SJCRH30 (cell line): ENCODE measurements at regions not wholly inside any gene's neighbourhood (a gene's known extent, or its start where the extent isn't known, plus 50 kb on each side); places are given as distances from the start of the nearest gene placed in this dataset.
A peak's percentile ranks its signal among the peaks of the same experiment; 100 is the strongest.

Experiments used
- DNase-seq, 2 experiments: peaks; one replicate each; pipeline ENCODE4 v3.0.0-alpha.2; 2015 to 2020
- H3K27ac ChIP-seq: fragments of 250-450 bp; sonication (Bioruptor Pico); 2 replicates; pipeline ENCODE4 v1.5.1; 2020; ENCODE audit warnings: mild to moderate bottlenecking, moderate library complexity
- H3K27me3 ChIP-seq: fragments of 250-450 bp; sonication (Bioruptor Pico); 2 replicates; pipeline ENCODE4 v1.5.1; 2020; ENCODE audit warnings: mild to moderate bottlenecking, moderate library complexity
- H3K36me3 ChIP-seq: fragments of 250-450 bp; sonication (Bioruptor Pico); 2 replicates; pipeline ENCODE4 v1.5.1; 2020; ENCODE audit warnings: mild to moderate bottlenecking, moderate library complexity
- H3K4me1 ChIP-seq: fragments of 250-450 bp; sonication (Bioruptor Pico); 2 replicates; pipeline ENCODE4 v1.5.1; 2020; ENCODE audit warnings: mild to moderate bottlenecking, moderate library complexity
- H3K4me3 ChIP-seq: fragments of 250-450 bp; sonication (Bioruptor Pico); 2 replicates; pipeline ENCODE4 v1.5.1; 2020; ENCODE audit warnings: mild to moderate bottlenecking, moderate library complexity
- H3K9me3 ChIP-seq: fragments of 250-450 bp; sonication (Bioruptor Pico); replicated peaks from 2 replicates; pipeline ENCODE4 v1.5.1; 2020; ENCODE audit warnings: mild to moderate bottlenecking, moderate library complexity

GRCh38 chr12:92363295-92364146, 217.9 kb upstream of the BTG1 start:
- peak overlapping the region; percentile 93 for H3K27ac ChIP-seq
- no peaks in the 10 kb centered on the region for H3K9me3 ChIP-seq
- peak overlapping the region; percentile 57 for H3K4me3 ChIP-seq
- no peaks in the 10 kb centered on the region for H3K36me3 ChIP-seq
- H3K27me3 ChIP-seq, result no peaks in the 10 kb centered on the region
- peak; percentile 92 to 95 for DNase-seq
- H3K4me1 ChIP-seq, result peaks cover 20% of the 10 kb centered on the region; the same call in 1 of the 2 replicates

- peaks cover 20% of the 10 kb centered on the region; the same call in 1 of the 2 replicates for H3K4me1 ChIP-seq
- peak overlapping the region; percentile 93 for H3K27ac ChIP-seq
- no peaks in the 10 kb centered on the region for H3K9me3 ChIP-seq
- H3K4me3 ChIP-seq, result peak overlapping the region; percentile 57; the same call in 1 of the 2 replicates
- DNase-seq, result peak in 1 of 2 experiments; percentile 14
- H3K27me3 ChIP-seq, result no peaks in the 10 kb centered on the region
- no peaks in the 10 kb centered on the region for H3K36me3 ChIP-seq
Observed at GRCh38 chr12:92362785-92363184, 217.1 kb upstream of the BTG1 start.

- Histone ChIP-seq H3K36me3 (no peaks in the 10 kb centered on the region), H3K27me3 (no peaks in the 10 kb centered on the region), H3K27ac (no peak overlapping the region), H3K4me1 (peaks cover 20% of the 10 kb centered on the region; the same call in 1 of the 2 replicates), H3K9me3 (no peaks in the 10 kb centered on the region), H3K4me3 (no peak overlapping the region)
- no peak for DNase-seq
Observed at GRCh38 chr12:92362126-92362525, 216.5 kb upstream of the BTG1 start.

GRCh38 chr12:92360543-92360942, 214.9 kb upstream of the BTG1 start:
- no peak for DNase-seq
- Histone ChIP-seq H3K36me3 (no peaks in the 10 kb centered on the region), H3K4me3 (no peak overlapping the region), H3K27ac (no peak overlapping the region), H3K9me3 (no peaks in the 10 kb centered on the region), H3K4me1 (peaks cover 20% of the 10 kb centered on the region; the same call in 1 of the 2 replicates), H3K27me3 (no peaks in the 10 kb centered on the region)

GRCh38 chr12:92359581-92360209, 214.0 kb upstream of the BTG1 start:
- no peak overlapping the region for H3K27ac ChIP-seq
- DNase-seq, result no peak

GRCh38 chr12:92357584-92358261, 212.1 kb upstream of the BTG1 start:
- Histone ChIP-seq H3K27me3 (no peaks in the 10 kb centered on the region), H3K4me3 (no peak overlapping the region), H3K9me3 (no peaks in the 10 kb centered on the region), H3K36me3 (no peaks in the 10 kb centered on the region), H3K4me1 (peaks cover 3% of the 10 kb centered on the region; the same call in 1 of the 2 replicates), H3K27ac (no peak overlapping the region)
- DNase-seq, result no peak

More at GRCh38 chr12:92359581-92360209, 214.0 kb upstream of the BTG1 start:
- no peaks in the 10 kb centered on the region for H3K27me3 ChIP-seq
- no peaks in the 10 kb centered on the region for H3K9me3 ChIP-seq
- no peak overlapping the region for H3K4me3 ChIP-seq
- peaks cover 14% of the 10 kb centered on the region; the same call in 1 of the 2 replicates for H3K4me1 ChIP-seq
- H3K36me3 ChIP-seq, result no peaks in the 10 kb centered on the region

GRCh38 chr12:92356425-92356824, 210.8 kb upstream of the BTG1 start:
- no peak overlapping the region for H3K27ac ChIP-seq
- H3K4me3 ChIP-seq, result no peak overlapping the region
- no peaks in the 10 kb centered on the region for H3K9me3 ChIP-seq
- no peak for DNase-seq
- H3K4me1 ChIP-seq, result no peaks in the 10 kb centered on the region; the same call in 1 of the 2 replicates
- no peaks in the 10 kb centered on the region for H3K27me3 ChIP-seq
- H3K36me3 ChIP-seq, result no peaks in the 10 kb centered on the region

- no peaks in the 10 kb centered on the region for H3K9me3 ChIP-seq
- H3K27ac ChIP-seq, result no peak overlapping the region
- H3K4me1 ChIP-seq, result no peaks in the 10 kb centered on the region
- H3K36me3 ChIP-seq, result no peaks in the 10 kb centered on the region
- DNase-seq, result no peak
- no peaks in the 10 kb centered on the region for H3K27me3 ChIP-seq
- no peak overlapping the region for H3K4me3 ChIP-seq
Observed at GRCh38 chr12:92349635-92350034, 204.0 kb upstream of the BTG1 start.

GRCh38 chr12:92342574-92342973, 196.9 kb upstream of the BTG1 start:
- Histone ChIP-seq H3K4me3 (no peak overlapping the region), H3K27me3 (no peaks in the 10 kb centered on the region), H3K27ac (no peak overlapping the region), H3K4me1 (peaks cover 5% of the 10 kb centered on the region; the same call in 1 of the 2 replicates), H3K9me3 (no peaks in the 10 kb centered on the region), H3K36me3 (no peaks in the 10 kb centered on the region)
- no peak for DNase-seq

- no peaks in the 10 kb centered on the region for H3K27me3 ChIP-seq
- DNase-seq, result no peak
- no peaks in the 10 kb centered on the region for H3K9me3 ChIP-seq
- no peak overlapping the region for H3K27ac ChIP-seq
- peaks cover 5% of the 10 kb centered on the region; the same call in 1 of the 2 replicates for H3K4me1 ChIP-seq
- H3K4me3 ChIP-seq, result no peak overlapping the region
- no peaks in the 10 kb centered on the region for H3K36me3 ChIP-seq
Observed at GRCh38 chr12:92341065-92341668, 195.5 kb upstream of the BTG1 start.

- no peak overlapping the region for H3K27ac ChIP-seq
- H3K4me3 ChIP-seq, result no peak overlapping the region
- no peak for DNase-seq
- no peaks in the 10 kb centered on the region for H3K36me3 ChIP-seq
- H3K4me1 ChIP-seq, result peaks cover 5% of the 10 kb centered on the region; the same call in 1 of the 2 replicates
- no peaks in the 10 kb centered on the region for H3K27me3 ChIP-seq
- H3K9me3 ChIP-seq, result no peaks in the 10 kb centered on the region
Observed at GRCh38 chr12:92340441-92341064, 194.9 kb upstream of the BTG1 start.

GRCh38 chr12:92340003-92340402, 194.4 kb upstream of the BTG1 start:
- Histone ChIP-seq H3K4me3 (no peak overlapping the region), H3K27me3 (no peaks in the 10 kb centered on the region), H3K27ac (no peak overlapping the region), H3K9me3 (no peaks in the 10 kb centered on the region), H3K4me1 (peaks cover 5% of the 10 kb centered on the region; the same call in 1 of the 2 replicates), H3K36me3 (no peaks in the 10 kb centered on the region)
- no peak for DNase-seq

GRCh38 chr12:92339198-92339821, 193.7 kb upstream of the BTG1 start:
- peaks cover 5% of the 10 kb centered on the region; the same call in 1 of the 2 replicates for H3K4me1 ChIP-seq
- H3K4me3 ChIP-seq, result no peak overlapping the region
- no peaks in the 10 kb centered on the region for H3K9me3 ChIP-seq
- DNase-seq, result no peak
- peak overlapping the region; percentile 13; the same call in 1 of the 2 replicates for H3K27ac ChIP-seq
- no peaks in the 10 kb centered on the region for H3K27me3 ChIP-seq
- H3K36me3 ChIP-seq, result no peaks in the 10 kb centered on the region

- Histone ChIP-seq H3K4me3 (no peak overlapping the region), H3K27me3 (no peaks in the 10 kb centered on the region), H3K9me3 (no peaks in the 10 kb centered on the region), H3K36me3 (no peaks in the 10 kb centered on the region), H3K27ac (peak overlapping the region; percentile 13; the same call in 1 of the 2 replicates), H3K4me1 (peaks cover 5% of the 10 kb centered on the region; the same call in 1 of the 2 replicates)
- DNase-seq, result no peak
Observed at GRCh38 chr12:92338671-92339070, 193.0 kb upstream of the BTG1 start.
